ENCODE measurements at regions not wholly inside any gene's neighbourhood (a gene's known extent, or its start where the extent isn't known, plus 50 kb on each side); places are given as distances from the start of the nearest gene placed in this dataset.

DNA sequence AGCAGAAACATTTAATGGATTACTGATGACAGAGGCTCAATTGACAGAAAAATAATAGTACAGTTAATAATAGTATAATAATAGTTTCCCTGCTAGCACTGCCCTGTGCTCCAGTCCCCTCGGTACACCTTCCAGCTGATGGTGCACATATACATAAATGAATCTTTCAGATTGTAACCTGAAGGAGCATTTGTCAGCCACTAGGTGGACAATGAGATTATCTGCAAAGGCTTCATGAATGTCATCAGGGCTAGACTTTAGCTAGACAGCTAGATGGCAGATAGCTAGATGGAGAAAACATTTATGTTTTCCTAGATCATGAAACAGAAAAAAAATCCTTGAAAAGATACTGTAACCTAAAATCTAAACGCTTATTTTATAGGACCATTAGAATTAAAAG is 304.4 kb upstream of the SMC2 start:
- peak; percentile 51 for DNase-seq (ENCODE audit: low spot score)

DNA sequence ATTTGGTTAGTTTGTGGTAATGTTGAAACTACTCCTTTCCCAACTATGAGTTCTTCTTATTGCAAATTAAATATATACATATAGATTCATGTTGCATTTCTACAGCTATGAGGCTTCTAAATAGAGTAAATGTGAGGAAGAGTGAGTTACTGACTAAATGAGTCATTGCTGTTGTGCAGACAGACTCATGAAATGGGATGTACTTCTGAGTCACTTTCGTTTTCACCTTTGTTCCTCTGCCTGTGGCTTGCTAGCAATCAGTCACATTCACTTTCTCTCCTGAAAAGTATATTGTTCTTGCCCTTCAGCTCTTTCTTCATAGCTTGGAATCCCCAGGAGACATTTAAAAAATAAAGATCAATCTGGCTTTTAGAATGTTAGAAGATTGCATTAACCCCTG is 295.5 kb upstream of the SMC2 start:
- peak; percentile 87 for DNase-seq (ENCODE audit: low spot score)

DNA sequence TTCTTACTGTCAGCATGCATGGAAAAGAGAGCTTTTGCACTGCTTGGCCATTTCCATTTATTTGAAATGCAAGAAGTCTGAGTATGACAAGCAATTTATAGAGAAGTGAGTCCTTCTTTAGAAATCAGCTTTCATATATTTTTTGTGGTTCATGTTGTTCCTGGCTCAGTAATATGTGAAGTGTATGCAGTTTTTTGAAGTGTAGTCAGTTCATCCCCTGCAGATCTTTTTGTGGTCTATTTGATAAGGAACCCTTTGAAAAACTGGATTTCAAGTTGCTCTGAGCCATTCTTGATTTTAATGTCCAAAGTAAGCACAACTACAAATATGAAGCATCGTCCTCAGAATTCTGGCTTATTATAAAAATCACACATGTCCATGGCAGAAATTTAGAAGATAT is 294.1 kb upstream of the SMC2 start:
- DNase-seq (ENCODE audit: low spot score) = no peak

DNA sequence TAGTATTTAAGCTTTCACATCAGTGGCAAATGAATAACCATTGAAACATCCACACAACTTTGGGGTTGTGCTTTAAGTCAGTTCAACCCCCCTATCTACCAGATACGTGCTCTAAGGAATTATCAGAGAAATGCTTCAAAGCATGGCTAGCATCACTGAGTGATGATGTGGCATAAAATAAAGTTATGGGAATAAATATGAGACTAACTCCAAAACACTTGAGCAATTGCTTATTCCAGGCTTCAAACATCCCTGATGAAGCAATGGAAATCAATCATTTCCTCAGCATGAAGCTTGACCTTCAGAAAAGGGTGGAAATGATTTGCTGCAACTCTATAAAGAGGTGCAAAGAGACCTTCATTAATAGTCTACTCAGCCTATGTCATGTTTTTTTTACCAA is 292.0 kb upstream of the SMC2 start:
- DNase-seq (ENCODE audit: low spot score) = no peak

DNA sequence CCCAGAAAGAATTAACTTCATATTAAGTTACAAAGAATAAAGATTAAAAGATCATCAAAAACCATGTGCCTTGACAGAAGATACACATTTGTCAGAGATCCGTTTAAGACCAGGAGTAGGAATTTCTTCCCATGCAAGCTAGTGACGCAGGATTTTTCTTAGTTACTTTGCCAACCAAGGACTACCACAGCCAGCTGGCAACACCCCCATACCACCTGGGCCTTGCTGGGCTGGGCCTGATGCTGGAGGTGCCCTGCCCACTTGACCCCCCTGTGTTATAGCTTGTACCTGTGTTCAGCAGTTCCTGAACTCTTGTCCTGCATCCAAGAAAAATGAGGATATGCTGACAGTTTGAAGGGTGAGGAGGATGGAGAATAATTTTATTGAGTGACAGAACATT is 290.9 kb upstream of the SMC2 start:
- DNase-seq (ENCODE audit: low spot score) = no peak

DNA sequence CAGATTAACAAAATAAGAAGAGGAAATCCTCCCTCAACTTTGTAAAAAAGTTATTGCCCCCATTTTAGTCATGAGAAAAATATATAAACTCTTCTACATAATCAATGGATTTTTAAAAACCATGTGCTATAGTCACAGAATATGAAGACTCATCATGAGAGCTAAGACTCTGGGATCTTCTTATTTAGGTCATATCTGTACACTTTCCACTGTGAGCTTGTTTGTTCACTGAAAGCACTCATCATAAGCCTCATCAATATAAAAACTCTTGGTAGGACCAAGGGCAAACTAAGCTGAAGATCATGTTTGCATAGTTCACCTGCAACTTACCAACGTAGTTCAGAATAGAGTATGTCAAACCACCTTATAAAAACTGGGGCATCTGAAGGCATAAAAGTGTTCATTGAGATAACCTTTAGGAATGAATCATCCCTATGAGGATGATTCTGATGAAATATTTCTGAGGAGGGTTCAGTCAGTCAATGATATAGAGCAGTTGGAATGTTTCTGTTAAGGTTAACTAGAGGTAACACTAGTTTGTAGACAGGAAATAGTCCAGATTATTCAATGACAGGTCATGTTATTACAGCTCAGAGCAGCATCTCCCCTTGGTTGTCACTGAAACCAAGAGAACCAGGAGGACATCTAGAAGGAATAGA is 289.9 kb upstream of the SMC2 start:
- peak; percentile 95 for DNase-seq (ENCODE audit: low spot score)

DNA sequence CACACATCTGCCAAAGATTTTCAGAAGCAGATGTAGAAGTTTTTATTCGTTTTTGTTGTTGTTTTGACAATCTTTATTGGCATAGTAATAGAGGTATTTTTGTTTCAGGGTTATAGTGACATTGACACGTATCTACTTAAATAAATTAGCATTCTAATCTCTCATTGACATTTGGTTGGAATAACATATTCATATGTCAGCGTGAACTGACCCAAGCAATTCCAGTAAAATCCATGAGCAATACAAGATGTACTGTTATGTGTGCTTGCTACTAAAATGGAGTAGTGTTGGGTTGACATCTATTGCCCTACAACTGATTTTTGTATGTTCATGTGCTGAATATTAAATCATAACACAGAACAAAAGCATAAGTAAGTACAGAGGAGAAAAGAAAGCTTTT is 284.4 kb upstream of the SMC2 start:
- DNase-seq (ENCODE audit: low spot score) = no peak

DNA sequence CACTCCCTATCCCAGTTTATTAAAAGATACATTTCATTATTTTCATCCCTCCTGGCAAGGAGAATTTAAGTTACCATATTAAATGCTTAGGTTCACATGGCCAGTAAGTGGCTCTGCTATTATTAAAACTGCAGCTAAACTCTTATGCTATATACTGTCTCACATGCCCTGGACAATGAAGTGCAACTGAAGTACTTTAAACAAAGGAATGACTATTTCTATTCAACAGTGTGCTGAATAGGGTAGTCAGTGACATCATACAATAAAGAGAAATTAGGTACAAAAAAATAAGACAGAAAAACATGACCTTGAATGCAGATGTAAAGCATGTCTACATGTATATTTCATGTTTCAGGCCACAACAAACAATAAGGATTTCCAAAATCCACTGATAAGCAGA is 282.6 kb upstream of the SMC2 start:
- no peak for DNase-seq (ENCODE audit: low spot score)

DNA sequence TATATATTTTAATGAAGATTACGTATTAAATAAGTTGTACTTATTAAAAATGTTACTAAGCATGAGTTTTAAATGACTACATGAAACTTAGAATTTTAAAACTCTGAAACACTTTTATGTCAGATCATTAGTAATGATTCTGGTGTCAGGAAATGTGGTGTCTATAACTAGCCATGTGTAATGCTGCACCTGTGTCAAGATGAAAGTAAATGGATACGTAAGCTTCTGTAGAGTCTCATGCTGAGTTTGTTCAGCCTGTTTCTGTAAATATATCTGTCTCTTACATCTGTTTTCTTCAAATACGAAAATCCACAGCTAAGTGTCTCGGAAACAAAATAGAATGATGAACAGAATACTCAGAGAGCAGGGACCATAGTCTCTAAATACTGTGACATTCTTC is 278.0 kb upstream of the SMC2 start:
- DNase-seq (ENCODE audit: low spot score) = no peak

DNA sequence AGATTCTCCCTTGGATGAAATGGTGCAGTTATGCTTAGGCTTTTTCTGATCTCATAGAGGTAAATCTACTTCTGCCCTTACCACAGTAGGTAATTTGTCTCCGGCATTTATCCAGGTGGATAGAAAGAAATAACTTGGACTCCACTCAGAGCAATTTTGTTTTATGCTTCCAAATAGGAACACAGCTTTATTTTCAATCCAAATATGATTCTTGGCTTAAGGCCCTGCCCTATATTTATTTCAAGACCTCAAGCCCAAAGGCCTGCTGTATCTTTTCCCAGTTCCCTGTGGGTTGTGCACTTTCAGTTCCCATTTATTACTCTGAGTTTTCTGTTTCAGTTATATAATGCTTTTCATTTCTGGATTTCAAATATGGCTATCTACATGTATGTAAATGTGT is 274.2 kb upstream of the SMC2 start:
- no peak for DNase-seq (ENCODE audit: low spot score)

DNA sequence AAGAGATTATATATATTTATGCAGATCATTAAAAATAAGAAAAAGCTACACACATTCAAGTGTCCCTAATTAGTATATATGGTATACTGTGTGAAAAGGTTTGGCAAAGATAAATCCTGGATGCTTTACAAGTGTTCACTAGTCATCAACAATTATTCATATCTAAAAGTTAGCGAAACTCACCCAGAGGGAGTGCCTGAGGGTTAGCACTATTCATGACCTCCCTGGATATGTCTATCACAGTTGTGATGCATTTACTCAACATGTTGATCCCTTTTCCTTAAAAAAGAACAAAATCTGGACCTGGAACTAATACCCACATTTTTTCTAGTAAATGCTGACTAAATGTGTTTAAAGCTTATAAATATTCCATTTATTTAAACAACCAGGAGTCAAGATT is 273.0 kb upstream of the SMC2 start:
- DNase-seq (ENCODE audit: low spot score) = no peak

DNA sequence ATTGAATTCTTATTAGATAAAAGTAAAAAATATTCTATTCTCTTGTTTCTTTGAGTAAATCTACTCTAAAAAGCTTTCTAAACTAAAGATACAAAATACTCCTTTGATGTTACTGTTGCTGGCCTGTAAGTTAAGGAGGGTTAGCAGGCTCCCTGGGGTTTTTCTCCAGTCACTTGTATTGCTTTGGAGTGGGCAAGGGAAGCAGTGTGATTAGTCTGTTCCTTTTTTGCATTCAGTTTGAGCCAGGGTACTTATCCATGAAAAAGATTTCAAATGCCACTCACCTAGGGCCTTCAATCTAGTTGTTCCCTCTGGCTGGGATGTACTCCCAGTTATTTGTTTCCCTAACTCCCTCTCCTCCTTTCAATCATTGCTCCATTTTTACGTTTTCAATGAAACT is 256.2 kb upstream of the SMC2 start:
- no peak for DNase-seq (ENCODE audit: low spot score)

DNA sequence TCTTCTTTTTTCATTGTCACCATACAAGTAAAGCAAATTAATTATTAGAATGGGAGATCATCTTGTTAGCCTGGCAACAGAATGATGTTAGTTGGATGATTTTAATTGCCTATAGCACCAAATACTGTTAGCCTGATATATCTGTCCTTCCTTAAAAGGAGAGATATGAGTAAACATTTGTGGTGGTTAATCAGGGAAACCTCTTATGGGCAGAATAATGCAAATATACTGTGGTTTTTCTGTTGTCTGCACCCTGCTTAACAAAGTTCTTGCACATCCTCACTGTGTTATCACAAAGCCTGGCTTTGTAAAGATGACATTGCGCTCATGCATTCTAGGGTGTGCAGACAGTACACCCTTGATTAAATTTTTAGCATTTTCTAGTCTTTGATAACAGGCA is 254.9 kb upstream of the SMC2 start:
- DNase-seq (ENCODE audit: low spot score) = no peak

DNA sequence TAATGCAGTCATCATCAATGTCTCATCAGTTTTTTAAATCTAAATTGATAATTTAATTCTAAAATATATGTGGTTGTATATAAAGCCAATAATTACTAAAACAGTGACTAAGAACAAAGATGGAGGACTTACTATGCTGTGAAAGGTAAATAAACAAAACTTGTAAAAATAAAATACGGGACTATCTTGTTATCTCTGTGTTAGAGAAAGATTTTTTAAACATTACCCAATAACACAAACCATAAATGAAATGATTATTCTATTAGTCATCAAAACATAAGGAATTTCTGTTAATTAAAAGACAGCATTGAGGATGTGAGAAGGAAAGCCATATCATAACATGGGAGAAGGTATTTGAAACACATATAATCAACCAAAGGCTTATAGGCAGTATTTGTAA is 226.2 kb upstream of the SMC2 start:
- DNase-seq (ENCODE audit: low spot score) = no peak

DNA sequence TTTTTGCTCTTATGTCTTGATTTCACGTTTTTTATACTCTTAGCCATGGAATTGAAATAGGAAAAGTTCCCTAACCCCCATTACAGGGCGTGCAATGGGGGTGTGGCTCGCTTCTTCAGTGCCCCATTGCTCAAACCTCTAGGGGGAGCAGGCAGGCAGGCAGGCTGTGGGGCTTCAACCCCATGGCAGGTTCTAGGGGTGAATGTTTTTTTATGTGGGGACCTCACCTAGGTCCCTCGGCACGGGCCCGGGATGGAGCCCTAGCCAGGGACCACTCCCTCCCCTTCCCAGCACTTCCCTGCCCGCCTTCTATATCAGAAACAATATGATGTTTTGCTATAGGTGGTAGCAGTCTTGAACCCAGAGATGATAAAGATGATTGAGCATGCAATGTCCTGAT is 221.3 kb upstream of the SMC2 start:
- DNase-seq (ENCODE audit: low spot score) = no peak

DNA sequence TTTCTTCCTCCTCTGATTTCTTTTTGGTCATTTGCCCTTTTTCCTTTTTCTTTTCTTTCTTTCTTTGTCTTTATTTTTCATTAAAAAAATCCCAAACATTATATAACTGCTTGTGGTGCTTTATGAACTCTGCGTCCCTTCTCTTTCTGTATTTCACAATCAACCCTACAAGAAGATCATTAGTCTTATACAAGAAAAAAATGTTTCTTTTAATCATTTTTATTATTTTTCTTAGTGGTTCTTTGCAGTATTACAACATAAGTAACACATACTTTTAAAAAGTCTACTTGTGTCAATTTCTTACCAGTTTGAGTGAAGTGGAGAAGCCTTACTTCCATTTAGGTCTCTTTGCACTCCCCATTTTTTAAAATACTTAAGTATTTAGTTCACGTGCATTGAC is 212.7 kb upstream of the SMC2 start:
- DNase-seq (ENCODE audit: low spot score) = no peak

DNA sequence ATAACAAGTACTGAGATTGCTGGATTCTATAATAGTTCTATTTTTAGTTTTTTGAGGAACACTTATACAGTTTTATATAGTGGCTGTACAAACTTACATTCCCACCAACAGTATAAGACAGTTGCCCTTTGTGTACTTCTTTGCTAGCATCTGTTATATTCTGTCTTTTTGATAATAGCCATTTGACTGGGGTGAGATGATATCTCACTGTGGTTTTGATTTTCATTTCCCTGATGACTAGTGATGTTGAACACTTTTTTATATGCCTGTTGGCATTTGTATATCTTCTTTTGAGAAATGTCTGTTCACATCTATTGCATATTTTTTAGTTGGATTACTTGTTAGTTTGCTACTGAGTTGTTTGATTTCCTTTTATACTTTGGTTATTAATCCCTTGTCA is 204.1 kb upstream of the SMC2 start:
- no peak for DNase-seq (ENCODE audit: low spot score)

DNA sequence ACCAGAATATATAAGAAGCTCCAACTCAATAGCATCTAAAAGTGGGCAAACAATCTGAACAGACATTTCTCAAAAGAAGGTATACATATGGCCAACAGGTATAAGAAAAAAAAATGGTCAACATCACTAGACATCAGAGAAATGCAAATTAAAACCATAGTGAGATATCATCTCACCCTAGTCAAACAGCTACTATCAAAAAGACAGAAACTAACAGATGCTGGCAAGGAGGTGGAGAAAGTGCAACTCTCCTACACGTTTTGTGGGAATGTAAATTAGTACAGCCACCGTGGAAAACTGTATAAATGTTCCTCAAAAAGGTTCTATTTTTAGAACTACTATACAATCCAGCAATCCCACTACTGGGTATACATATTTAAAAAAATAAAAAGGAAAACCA is 199.9 kb upstream of the SMC2 start:
- DNase-seq (ENCODE audit: low spot score) = no peak

DNA sequence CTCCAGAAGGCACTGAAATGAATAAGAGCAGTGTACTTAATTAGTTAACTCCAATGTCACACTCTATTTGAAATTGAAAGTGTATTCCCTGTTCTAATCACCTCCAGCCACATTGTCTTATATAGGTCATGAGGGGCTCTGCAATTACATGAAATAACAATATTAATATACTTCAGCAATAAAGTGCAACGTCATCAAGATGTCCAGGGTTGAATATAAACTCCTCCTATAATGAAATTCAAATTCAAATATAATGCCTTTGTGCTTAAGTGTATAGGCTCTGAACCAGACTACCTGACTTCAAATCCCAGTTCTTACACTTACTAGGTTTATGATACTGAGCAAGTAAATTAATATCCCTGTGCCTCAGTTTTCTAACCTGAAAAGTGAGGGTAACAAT is 195.6 kb upstream of the SMC2 start:
- no peak for DNase-seq (ENCODE audit: low spot score)

DNA sequence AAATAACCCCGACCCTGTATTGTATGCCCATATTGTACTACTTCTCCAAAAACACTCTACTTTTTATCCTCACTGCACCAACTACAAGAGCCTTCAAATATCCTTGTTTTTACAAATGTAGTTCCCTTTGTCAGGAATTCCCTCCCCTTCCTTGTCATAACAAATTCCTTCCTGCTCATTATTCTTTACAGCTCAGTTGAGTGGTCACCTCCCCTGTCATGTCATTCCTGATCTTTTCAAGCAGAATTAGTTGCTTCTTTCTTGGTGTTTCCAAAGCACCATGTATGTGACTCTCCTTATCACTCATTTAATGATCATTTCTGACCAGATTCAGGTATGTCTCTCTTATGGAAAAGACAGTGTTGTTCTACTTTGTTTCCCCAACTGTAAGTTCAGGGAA is 194.2 kb upstream of the SMC2 start:
- DNase-seq (ENCODE audit: low spot score) = no peak

DNA sequence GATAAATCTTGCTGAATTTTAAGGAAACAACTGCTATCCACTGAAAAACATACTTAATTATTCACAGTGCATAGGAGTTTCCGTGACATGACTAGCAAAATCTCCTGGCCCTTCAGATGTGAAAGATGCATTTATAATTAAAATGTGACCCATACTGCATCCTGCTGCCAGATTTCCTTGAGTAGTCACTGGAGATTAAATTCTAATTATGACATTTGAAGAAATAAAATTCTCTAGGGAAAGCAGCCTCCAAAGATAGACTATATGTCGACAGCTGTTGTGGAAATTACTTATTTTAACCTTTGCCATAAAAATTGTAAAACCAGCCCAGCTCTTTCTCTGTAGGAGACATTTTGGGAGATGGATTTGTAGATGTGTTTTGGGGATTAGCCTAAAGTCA is 193.6 kb upstream of the SMC2 start:
- no peak for DNase-seq (ENCODE audit: low spot score)

DNA sequence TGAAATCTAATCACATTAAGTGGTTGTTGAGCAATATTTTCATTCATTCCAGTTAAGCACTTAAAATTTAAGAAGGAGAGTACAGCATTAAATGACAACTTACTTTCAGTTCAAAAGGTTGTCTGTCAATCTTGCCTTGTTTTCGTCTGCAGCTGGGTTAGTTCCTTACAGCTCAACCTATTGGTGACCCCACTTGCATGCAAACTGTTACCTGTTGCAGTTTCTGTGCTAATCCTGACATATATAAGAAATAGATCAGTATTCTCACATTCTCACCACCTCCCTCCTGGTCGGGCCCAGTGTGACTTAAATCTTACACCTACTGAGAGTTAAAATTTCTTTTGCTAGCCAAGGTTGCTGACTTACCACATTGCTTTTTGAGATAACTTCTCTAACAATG is 191.8 kb upstream of the SMC2 start:
- no peak for DNase-seq (ENCODE audit: low spot score)

DNA sequence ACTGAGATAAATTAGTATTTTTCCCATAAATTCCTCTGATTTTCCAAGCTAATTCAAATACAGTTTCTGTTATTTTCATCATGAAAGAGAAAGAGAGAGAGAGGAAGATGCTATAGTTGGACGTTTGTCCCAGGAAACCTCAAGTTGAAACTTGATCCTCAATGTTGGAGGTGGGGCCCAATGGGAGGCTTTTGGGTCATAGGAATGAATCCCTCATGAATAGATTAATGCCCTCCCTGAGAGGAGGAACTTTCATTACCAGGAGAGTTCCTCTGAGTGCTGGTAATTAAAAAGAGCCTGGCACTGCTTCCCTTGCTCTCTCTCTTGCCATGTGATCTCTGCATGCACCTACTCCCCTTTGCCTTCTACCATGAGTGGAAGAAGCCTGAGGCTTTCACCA is 189.9 kb upstream of the SMC2 start:
- DNase-seq (ENCODE audit: low spot score) = no peak

DNA sequence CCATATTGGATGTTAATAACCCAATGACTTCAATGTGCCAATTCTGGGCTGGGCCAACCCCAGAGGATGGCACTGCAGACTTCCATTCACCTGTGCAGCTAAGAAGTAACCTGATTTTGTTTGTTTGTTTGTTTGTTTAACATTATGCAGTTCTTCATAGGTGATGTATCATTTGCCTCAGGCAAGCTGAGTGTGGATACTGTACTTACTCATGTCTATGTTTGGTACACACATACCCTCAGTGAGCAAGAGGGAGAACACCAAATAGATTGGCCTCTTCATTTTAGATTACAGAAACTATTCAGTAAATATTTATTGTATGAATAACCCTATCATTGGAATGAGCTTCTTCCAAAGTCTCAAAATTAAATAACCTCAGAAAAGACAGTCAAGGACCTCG is 180.2 kb upstream of the SMC2 start:
- no peak for DNase-seq (ENCODE audit: low spot score)

DNA sequence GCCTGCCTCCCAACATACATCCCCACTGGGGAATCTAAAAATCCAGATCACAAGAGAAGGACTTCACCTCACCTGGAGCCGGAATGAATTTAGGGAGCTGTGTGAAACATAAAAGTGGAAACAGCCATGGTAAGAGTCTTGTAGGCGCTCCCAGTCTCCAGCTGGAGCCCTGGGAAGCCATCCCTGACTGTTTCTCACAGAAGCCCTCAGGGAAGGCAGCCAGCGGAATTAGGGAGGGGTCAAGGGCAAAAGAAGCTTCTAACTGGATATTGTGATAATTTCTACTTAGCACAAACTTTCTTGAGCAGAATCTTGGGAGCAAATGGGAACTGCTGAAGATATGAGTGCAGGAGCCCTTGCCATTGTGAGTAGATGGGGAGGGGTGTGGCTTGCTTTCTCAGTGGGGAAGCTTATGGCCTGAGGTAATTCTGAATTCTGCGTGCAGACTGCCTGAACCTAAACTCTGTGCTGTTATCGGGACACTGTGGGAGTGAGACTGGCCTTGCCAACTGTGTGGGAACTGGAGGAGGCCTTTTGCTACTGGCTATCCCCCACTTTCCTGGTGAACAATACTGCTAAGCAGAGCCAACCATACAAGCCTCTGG is 174.4 kb upstream of the SMC2 start:
- no peak for DNase-seq (ENCODE audit: low spot score)

Measured in kidney tubule cell (primary cell).